ENCODE measurements at regions not wholly inside any gene's neighbourhood (a gene's known extent, or its start where the extent isn't known, plus 50 kb on each side); places are given as distances from the start of the nearest gene placed in this dataset.

DNA sequence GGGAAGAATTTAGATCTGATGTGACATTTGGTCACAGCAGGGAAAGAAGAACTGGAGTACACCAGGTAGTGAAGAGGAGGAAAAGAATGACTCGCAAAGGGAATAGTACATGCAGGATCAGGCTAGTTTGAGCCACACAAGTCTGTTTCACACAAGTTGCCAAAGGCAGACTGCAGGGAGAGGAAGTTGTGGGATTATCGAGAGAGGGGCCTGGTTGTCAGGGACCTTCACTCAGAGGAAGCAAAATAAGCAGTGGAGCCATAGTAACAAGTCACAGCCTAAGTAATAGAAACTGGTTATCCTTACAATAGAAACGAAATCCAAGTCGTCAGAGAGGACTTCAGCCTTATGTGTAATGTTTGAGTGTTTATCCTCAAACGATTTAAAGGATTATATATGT, 316.7 kb upstream of the HTR2C start:
- CTCF ChIA-PET: no interaction called here
- TF ChIP-seq ZNF366 (tag by site-specific recombination; conservative IDR thresholded peaks at IDR 0.05) (no peak), SCRT2 (tag by site-specific recombination; IDR thresholded peaks at IDR 0.05) (no peak), GLIS2 (tag by site-specific recombination; IDR thresholded peaks at IDR 0.05) (no peak), ZNF416 (tag by site-specific recombination; IDR thresholded peaks at IDR 0.05) (no peak), ZNF140 (tag by site-specific recombination; IDR thresholded peaks at IDR 0.05) (no peak), GLIS1 (tag by site-specific recombination; IDR thresholded peaks at IDR 0.05) (no peak), ZNF121 (tag by site-specific recombination; IDR thresholded peaks at IDR 0.05) (no peak), ZNF426 (tag by site-specific recombination; IDR thresholded peaks at IDR 0.05) (no peak), ZNF114 (tag by site-specific recombination; IDR thresholded peaks at IDR 0.05) (no peak), SALL2 (tag by site-specific recombination; IDR thresholded peaks at IDR 0.05; ENCODE audit: borderline replicate concordance) (no peak), ZNF37A (tag by site-specific recombination; IDR thresholded peaks at IDR 0.05) (no peak), ZNF23 (tag by site-specific recombination; IDR thresholded peaks at IDR 0.05; ENCODE audit: borderline replicate concordance) (no peak), WT1 (tag by site-specific recombination; IDR thresholded peaks at IDR 0.05) (no peak), ZNF677 (tag by site-specific recombination; IDR thresholded peaks at IDR 0.05) (no peak), ZNF169 (tag by site-specific recombination; IDR thresholded peaks at IDR 0.05) (no peak), HOXC10 (CRISPR knock-in tag; IDR thresholded peaks at IDR 0.05) (no peak), ZBTB49 (tag by site-specific recombination; IDR thresholded peaks at IDR 0.05; ENCODE audit: low read depth) (no peak)
- TF ChIP-seq, protein P1, sequence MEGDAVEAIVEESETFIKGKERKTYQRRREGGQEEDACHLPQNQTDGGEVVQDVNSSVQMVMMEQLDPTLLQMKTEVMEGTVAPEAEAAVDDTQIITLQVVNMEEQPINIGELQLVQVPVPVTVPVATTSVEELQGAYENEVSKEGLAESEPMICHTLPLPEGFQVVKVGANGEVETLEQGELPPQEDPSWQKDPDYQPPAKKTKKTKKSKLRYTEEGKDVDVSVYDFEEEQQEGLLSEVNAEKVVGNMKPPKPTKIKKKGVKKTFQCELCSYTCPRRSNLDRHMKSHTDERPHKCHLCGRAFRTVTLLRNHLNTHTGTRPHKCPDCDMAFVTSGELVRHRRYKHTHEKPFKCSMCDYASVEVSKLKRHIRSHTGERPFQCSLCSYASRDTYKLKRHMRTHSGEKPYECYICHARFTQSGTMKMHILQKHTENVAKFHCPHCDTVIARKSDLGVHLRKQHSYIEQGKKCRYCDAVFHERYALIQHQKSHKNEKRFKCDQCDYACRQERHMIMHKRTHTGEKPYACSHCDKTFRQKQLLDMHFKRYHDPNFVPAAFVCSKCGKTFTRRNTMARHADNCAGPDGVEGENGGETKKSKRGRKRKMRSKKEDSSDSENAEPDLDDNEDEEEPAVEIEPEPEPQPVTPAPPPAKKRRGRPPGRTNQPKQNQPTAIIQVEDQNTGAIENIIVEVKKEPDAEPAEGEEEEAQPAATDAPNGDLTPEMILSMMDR (tag by site-specific recombination; IDR thresholded peaks at IDR 0.05): no peak
- Histone ChIP-seq H3K9me3 (ENCODE audit: control insufficient read depth, insufficient read depth, low read depth, low read length) (no peaks in the 10 kb centered on the region), H3K4me1 (ENCODE audit: control insufficient read depth, insufficient read depth, low read length) (no peaks in the 10 kb centered on the region), H3K36me3 (ENCODE audit: control insufficient read depth in 2 of 2, insufficient read depth in 1 of 2, low read length in 2 of 2) (no peaks in the 10 kb centered on the region), H3K27ac (ENCODE audit: extremely low read depth, low read depth, low read length) (no peak overlapping the region), H3K4me3 (ENCODE audit: low read depth, low read length) (no peak overlapping the region)
- POLR2A ChIA-PET: no interaction called here

- CTCF ChIA-PET: interaction anchor here (1.3 kb wide), 1 partner anchor 245 kb away, joined by 4 read pairs; no protein-coding TSS in a partner anchor
- TF ChIP-seq ZNF10 (tag by site-specific recombination; IDR thresholded peaks at IDR 0.05) (no peak), ZNF223 (tag by site-specific recombination; IDR thresholded peaks at IDR 0.05) (no peak), ZBTB10 (tag by site-specific recombination; IDR thresholded peaks at IDR 0.05) (no peak), ZNF600 (tag by site-specific recombination; IDR thresholded peaks at IDR 0.05) (no peak), ZNF148 (tag by site-specific recombination; IDR thresholded peaks at IDR 0.05; ENCODE audit: borderline replicate concordance) (no peak)
- TF ChIP-seq, protein P2, sequence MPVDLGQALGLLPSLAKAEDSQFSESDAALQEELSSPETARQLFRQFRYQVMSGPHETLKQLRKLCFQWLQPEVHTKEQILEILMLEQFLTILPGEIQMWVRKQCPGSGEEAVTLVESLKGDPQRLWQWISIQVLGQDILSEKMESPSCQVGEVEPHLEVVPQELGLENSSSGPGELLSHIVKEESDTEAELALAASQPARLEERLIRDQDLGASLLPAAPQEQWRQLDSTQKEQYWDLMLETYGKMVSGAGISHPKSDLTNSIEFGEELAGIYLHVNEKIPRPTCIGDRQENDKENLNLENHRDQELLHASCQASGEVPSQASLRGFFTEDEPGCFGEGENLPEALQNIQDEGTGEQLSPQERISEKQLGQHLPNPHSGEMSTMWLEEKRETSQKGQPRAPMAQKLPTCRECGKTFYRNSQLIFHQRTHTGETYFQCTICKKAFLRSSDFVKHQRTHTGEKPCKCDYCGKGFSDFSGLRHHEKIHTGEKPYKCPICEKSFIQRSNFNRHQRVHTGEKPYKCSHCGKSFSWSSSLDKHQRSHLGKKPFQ (tag by site-specific recombination; IDR thresholded peaks at IDR 0.05): no peak
Measured at GRCh38 chrX:114252186-114252585, 331.7 kb upstream of the HTR2C start.

More at GRCh38 chrX:114252186-114252585, 331.7 kb upstream of the HTR2C start:
- no peaks in the 10 kb centered on the region for H3K36me3 ChIP-seq (ENCODE audit: control insufficient read depth in 2 of 2, insufficient read depth in 1 of 2, low read length in 2 of 2)
- no peak overlapping the region for H3K4me3 ChIP-seq (ENCODE audit: low read depth, low read length)
- no peaks in the 10 kb centered on the region for H3K4me1 ChIP-seq (ENCODE audit: control insufficient read depth, insufficient read depth, low read length)
- POLR2A ChIA-PET: no interaction called here
- H3K9me3 ChIP-seq (ENCODE audit: control insufficient read depth, insufficient read depth, low read depth, low read length): no peaks in the 10 kb centered on the region
- H3K27ac ChIP-seq (ENCODE audit: extremely low read depth, low read depth, low read length): no peak overlapping the region

Measured in HEK293 (cell line).